ENCODE measurements at regions not wholly inside any gene's neighbourhood (a gene's known extent, or its start where the extent isn't known, plus 50 kb on each side); places are given as distances from the start of the nearest gene placed in this dataset.

DNA sequence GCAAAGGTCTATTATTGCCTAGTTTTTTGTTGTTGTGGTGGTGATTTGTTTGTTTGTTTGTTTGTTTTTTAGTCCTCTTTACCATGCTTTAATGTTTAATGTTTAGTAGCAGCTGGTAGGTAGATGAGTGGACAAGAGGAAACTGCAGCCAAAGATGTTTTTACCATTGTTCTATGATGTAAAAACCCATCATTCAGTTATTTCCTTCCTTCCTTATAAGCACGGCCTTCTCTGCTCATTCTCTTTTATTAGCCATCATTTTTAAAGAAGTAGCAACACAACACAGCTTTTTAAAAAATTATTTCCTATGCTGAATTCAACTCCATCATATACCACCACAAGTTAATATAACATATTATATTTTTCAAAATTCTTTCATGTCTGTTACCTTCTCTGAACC is 58.5 kb upstream of the BOC start:
- TF ChIP-seq, protein P1, sequence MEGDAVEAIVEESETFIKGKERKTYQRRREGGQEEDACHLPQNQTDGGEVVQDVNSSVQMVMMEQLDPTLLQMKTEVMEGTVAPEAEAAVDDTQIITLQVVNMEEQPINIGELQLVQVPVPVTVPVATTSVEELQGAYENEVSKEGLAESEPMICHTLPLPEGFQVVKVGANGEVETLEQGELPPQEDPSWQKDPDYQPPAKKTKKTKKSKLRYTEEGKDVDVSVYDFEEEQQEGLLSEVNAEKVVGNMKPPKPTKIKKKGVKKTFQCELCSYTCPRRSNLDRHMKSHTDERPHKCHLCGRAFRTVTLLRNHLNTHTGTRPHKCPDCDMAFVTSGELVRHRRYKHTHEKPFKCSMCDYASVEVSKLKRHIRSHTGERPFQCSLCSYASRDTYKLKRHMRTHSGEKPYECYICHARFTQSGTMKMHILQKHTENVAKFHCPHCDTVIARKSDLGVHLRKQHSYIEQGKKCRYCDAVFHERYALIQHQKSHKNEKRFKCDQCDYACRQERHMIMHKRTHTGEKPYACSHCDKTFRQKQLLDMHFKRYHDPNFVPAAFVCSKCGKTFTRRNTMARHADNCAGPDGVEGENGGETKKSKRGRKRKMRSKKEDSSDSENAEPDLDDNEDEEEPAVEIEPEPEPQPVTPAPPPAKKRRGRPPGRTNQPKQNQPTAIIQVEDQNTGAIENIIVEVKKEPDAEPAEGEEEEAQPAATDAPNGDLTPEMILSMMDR (IDR thresholded peaks at IDR 0.05): no peak
- no peak for TF ChIP-seq POLR2A (IDR thresholded peaks at IDR 0.05)

Measured in thyroid gland (tissue), 4 donors.